NCI-H2081 treated with DMSO at 0.1 percent for 48 hours (cell line): ENCODE measurements at regions not wholly inside any gene's neighbourhood (a gene's known extent, or its start where the extent isn't known, plus 50 kb on each side); places are given as distances from the start of the nearest gene placed in this dataset.

Experiments used
- DNase-seq: peaks from one replicate; lab custom pipeline; 2025; lab: John Stamatoyannopoulos, UW

DNA sequence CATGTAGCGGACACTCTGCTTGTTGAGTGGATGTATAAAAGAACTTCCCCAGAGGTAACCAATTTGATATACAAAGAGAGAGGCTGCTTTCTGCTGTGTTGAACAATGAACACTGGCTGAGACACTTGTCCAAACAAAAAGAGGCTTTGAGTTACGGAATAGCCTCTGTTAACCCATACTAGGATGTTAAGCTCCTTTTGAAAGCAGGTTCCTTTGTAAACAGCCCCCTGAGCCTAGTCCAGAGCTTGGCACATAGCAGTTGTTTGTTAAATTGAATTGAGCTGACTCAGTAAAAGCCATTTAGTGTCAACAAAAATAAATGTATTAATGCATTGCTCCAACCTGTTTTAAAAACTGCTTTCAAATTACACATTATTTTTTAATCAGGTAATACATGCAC, 200.1 kb downstream of the MZT1 start:
- no peak for DNase-seq

GRCh38 chr13:72523593-72523992, 203.8 kb downstream of the MZT1 start:
- DNase-seq = no peak

DNA sequence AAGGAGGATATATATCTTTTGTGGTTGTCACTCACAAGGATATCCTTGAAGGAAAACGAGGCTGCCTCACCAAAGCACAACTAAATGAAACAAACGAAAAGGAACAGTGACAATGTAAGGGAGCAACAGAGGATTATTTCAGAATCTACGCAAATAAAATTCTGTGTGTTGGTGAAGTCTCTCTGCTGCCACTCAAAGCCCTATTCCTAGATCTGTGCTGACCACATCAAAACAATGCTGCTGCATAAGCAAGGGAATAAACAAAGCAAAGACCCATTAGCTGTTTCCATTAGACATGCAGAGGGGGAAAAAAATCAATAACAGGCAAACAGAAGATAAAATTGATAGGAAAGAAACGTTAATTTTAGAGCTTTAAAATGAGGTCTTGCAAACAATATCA, 204.4 kb downstream of the MZT1 start:
- no peak for DNase-seq

DNA sequence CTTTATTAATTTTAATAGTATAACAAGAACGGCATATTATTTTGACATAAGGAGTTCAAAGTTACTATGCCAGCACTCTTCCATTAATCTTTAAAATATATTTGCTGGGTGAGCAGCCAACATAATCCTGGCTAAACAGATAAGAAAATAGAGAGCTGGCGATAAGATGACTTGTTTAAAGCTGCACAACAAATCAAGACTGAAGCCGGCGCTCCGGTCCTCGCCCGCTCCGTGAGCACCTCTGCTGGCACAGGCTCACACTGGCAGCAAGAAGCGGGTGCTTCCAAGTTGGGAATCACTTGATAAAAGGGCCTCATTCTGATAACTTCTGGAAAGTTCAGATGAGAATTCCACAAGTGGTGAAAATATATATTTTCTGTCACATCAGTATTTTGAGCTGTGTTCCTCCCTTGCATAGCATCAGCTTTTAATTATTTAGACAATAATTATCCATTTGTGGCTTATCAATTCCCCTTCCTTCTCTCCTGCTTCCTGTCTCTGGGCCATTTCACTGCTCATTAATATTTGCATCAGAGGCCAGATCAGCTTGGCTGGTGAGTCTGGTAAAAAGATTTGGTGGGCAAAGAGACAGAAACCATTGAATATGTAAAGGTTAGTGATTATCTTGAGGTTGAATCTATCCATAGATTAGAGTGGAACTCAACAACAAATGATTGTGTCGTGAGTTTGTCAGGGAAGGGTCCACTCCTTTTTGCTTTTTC, 205.3 kb downstream of the MZT1 start:
- DNase-seq = no peak

- no peak for DNase-seq
Observed at GRCh38 chr13:72514146-72514545, 213.3 kb downstream of the MZT1 start.

DNA sequence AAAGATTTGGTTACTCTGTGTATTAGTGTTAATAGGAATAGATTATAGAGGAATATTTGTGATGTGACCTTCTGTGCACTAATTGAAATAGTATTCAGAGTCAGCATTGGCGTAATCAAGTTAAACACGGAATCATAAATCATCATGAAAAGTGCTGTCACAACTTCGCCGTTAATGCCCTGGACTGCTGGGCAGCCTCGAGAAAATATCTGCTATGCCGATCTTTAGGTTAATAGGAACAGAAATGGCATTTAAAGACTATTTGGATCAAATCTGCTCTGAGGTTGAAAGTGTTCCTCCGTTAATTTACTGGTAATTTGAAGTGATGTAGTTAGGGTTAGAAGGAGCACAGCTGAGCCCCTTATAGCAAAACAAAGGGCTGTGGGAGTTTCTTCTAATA, 219.0 kb downstream of the MZT1 start:
- DNase-seq = no peak

DNA sequence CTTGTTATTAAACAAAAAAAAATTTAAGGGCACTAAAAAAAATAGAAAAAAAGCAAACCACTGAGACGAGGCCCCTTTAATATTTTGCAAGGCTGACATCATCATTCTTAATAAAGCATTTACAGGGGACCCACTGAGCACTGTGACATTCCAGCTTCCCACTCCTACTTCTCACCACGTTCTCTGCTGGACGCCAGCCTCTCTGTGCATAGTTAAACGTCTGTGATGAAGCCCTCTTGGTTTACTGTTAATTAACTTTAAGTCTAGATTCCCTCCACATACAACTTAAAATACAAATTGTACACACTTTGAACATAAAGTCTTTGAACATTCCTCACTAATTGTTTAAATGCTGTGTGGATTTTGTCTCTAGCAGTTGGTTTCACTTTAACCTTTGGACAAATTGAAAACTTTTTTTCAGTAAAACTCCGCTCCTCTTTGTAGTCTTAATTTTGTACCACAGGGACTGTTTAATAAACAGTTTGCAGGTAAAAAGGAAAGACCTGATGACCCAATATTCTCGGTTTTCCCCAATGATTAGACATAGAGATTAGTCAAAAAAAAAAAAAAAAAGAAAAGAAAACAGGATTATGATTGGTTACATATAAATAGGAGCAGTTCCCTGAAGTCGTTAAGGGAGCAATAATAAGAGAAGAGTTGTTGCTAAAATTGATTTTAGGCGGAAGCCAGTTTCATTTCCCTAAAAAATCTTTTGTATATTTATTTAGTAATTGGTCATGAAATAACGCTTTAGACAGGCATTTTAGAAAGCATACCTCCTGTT, 219.8 kb downstream of the MZT1 start:
- DNase-seq = no peak

DNA sequence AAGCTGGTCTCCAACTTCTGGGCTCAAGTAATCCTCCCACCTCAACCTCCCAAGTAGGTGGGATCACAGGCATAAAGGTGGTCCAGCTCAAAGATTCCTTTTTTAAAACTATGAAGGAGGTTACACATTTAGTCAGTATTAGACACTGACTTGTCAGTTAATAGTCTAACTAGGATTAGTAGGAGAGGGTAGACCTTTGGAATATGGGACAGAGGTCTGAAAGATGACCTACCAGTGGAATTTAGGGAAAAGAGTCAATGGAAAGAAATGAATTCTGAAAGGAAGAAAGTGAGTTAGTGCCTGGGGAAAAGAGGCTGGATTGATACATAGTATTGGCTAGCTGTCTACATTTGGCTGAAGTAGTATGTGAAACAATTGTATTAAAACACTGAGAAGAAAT, 220.7 kb downstream of the MZT1 start:
- DNase-seq = no peak

GRCh38 chr13:72505376-72505775, 222.1 kb downstream of the MZT1 start:
- no peak for DNase-seq

DNA sequence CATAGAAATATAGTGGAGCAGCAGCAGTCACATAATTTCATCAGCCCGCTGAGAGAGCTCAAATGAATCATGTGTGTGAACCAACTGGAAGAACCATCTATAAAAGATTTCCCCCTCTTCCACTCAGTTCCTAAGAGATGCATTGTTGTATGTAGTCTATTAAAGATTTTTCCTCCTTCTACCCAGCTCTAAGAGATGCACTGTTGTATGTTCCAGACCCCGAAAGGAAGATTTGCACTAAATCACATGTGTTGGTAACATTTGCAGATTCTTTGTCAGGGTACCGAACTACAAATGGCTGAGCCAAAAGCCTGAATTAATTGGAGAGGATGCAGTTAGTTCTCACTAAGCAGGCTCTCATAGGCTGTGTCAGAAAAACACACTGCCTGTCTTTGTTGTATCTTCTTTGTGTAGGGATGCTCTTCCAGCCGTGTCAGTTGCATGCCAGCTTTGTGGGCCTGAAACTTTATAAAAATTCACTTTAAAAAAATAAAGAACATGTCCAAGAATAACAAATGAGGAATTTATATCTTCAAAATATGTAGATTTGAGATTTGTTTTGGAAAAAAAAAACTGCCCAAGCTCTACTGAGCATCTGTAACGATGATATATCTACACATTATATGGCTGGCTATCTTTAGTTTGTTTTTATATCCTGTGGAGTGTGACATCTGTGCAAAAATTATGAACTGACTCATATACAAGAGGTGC, 223.1 kb downstream of the MZT1 start:
- no peak for DNase-seq

GRCh38 chr13:72500851-72501250, 226.6 kb downstream of the MZT1 start:
- no peak for DNase-seq

- DNase-seq = no peak
Observed at GRCh38 chr13:72495681-72496080, 231.7 kb downstream of the MZT1 start.

DNA sequence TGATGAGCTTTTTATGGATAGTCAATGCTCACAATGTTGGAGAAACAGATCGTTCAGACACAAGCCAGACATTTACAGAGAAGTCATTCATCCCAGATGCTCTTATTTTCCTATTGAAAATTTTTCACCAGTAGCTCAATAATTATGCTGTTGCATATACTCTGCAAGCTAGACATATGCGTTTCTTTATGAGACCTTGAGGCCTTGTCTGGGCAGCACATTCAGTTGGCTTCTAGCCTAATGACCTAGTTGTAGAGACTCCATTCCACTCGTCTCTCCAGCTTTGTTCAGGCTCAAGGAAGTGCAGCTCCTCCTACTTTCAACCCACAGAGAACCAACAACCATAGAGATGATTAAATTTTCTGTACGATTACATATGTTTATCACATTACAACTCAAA, 237.7 kb downstream of the MZT1 start:
- DNase-seq = no peak

DNA sequence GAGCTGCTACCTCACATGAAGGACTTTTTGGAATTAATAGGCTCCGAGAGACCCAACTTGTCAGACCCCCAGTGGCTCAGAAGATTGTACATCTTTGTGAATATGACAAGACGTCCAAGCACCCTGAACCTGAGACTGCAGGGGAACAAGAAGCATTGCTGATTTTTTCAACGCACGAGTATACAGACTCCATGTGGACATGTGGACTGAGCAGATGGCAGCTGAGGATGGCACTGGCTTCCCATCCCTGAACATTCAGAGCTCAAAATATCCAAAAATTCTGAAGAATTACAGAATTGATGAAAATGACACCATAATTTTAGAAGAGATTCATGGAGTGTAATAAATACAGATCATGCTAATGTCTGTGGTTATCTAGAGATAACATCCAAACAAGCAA, 254.1 kb downstream of the MZT1 start:
- DNase-seq = no peak

GRCh38 chr13:72469906-72470305, 257.5 kb downstream of the MZT1 start:
- no peak for DNase-seq

GRCh38 chr13:72463561-72463960, 263.9 kb downstream of the MZT1 start:
- no peak for DNase-seq

- DNase-seq = no peak
Observed at GRCh38 chr13:72462726-72463125, 264.7 kb downstream of the MZT1 start.

GRCh38 chr13:72462166-72462565, 265.3 kb downstream of the MZT1 start:
- no peak for DNase-seq

DNA sequence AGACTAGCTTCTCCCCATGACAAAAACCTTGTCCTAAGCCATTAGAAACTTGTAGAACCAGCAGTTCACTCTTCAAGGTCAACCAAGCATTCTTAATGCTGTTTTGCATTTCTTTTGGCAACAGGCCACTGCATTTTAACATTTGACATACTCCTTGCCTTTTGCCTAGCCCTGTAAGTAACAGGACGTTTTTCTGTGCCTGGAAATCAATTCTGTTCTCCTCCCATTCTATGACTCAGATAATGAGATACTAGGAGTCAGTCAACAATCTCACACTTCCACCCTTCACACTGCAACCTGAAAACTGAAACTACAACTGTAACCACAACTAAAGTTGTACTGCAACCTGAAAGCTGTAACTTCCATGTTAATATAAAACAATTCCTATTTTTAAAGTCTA, 268.7 kb downstream of the MZT1 start:
- no peak for DNase-seq

GRCh38 chr13:72457151-72457550, 270.3 kb downstream of the MZT1 start:
- no peak for DNase-seq

DNA sequence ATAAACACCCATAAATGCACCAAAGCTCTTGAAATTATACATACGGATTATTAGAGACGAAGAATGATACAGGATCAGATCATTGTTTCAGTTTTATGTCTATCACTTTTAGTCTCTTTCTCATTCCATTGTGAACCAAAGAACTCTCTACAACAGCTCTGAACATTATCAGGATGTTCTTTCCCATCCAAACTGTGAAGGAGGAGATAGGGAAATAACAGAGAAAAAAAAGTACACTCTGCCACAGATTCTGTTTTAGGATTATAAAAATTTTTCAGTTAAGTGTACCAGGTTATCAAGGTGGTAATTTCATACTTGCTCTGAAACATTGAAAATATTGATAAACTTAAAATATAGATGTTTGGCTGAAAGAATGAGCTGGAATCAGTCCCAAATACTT, 270.9 kb downstream of the MZT1 start:
- DNase-seq = no peak

GRCh38 chr13:72453161-72453560, 274.3 kb downstream of the MZT1 start:
- DNase-seq = no peak

- no peak for DNase-seq
Observed at GRCh38 chr13:72448082-72448481, 279.3 kb downstream of the MZT1 start.
